ENCODE measurements at regions not wholly inside any gene's neighbourhood (a gene's known extent, or its start where the extent isn't known, plus 50 kb on each side); places are given as distances from the start of the nearest gene placed in this dataset.

DNA sequence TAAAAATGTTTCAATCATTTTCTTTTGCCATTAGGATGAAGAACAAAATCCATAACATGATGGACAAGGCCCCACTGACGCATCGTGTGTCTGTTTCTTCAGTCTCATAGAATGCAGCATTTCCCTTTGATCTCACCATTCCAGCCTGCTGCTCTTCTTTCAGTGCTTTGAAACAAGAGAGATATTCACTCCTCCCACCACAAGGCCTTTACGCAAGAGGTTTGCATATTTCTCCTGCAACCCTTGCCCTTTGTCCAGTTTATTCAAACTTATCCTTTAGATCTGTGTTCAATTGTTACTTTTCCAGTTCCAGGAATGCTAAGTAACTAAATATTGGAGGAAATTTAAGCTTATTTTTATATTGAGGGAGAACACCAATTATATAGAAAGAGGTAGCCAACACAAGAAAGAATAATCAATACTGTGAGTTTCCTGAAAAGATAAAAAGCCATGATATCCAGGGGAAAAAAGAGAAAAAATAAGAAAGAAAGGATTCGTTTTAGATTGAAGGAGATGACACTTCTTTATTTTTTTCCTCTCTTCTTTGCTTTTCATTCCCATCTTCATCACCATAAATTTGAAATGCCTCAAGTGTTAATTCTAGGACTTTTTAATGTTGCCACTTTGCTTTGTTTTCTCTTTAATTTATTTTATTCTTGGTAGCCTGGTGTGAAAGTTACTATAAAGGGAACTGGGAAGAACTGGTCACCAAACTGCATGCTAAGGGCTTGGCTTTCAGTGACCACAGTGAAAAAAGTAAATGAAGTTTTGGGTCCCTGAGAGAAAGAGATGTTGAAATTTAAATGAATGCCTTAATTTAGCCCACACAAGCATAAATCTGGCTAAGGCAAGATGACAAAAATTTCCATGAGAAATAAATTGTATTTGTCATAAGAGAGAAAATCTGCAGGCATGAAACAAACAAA is 102.1 kb downstream of the KIF2B start:
- no peak for DNase-seq
- 38 to 44% (median 39%) methylated on average over 4 of the region's 4 CpGs for WGBS, 3 donors
- intact Hi-C loops (cut with DNase I), result no loop called here
- Histone ChIP-seq H3K27me3 (ENCODE audit: insufficient read depth in 3 of 3, low read length in 2 of 3) (no peaks in the 10 kb centered on the region), H3K27ac (no peak overlapping the region), H3K4me1 (no peaks in the 10 kb centered on the region), H3K36me3 (ENCODE audit: insufficient read depth in 1 of 2, low read depth in 1 of 2) (no peaks in the 10 kb centered on the region), H3K4me3 (no peak overlapping the region), H3K9me3 (no peaks in the 10 kb centered on the region)
- TF ChIP-seq, protein P1, sequence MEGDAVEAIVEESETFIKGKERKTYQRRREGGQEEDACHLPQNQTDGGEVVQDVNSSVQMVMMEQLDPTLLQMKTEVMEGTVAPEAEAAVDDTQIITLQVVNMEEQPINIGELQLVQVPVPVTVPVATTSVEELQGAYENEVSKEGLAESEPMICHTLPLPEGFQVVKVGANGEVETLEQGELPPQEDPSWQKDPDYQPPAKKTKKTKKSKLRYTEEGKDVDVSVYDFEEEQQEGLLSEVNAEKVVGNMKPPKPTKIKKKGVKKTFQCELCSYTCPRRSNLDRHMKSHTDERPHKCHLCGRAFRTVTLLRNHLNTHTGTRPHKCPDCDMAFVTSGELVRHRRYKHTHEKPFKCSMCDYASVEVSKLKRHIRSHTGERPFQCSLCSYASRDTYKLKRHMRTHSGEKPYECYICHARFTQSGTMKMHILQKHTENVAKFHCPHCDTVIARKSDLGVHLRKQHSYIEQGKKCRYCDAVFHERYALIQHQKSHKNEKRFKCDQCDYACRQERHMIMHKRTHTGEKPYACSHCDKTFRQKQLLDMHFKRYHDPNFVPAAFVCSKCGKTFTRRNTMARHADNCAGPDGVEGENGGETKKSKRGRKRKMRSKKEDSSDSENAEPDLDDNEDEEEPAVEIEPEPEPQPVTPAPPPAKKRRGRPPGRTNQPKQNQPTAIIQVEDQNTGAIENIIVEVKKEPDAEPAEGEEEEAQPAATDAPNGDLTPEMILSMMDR (IDR thresholded peaks at IDR 0.05), result no peak
- ATAC-seq, result no peak

DNA sequence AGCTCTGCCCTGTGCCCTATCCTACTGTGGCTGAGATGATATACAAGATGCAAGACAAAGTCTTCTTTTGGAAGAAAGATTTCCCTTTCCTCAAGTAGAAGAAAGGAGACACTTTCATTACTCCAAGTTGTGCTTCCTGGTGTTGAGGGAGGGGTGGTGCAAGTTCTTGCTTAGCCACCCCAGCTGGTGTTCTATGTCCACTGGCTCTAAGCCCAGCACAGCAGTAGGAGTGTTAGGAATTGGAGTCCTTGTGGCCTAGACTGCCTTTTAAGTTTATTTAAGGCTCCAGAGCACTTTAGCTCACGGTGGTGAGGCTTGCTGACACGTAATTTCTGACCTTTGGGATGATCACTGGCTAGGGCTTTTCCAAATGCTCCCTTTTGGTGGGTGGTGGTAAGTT is 109.7 kb downstream of the KIF2B start:
- H3K4me1 ChIP-seq, result no peaks in the 10 kb centered on the region
- DNase-seq, result no peak
- no peak overlapping the region for H3K4me3 ChIP-seq
- no peaks in the 10 kb centered on the region for H3K27me3 ChIP-seq (ENCODE audit: insufficient read depth in 3 of 3, low read length in 2 of 3)
- TF ChIP-seq, protein P1 (IDR thresholded peaks at IDR 0.05), result no peak
- no peaks in the 10 kb centered on the region for H3K9me3 ChIP-seq
- 12 to 49% (median 20%) methylated on average over 2 of the region's 2 CpGs for WGBS, 3 donors
- no peaks in the 10 kb centered on the region for H3K36me3 ChIP-seq (ENCODE audit: insufficient read depth in 1 of 2, low read depth in 1 of 2)
- H3K27ac ChIP-seq, result no peak overlapping the region
- intact Hi-C loops (cut with DNase I), result no loop called here
- no peak for ATAC-seq

DNA sequence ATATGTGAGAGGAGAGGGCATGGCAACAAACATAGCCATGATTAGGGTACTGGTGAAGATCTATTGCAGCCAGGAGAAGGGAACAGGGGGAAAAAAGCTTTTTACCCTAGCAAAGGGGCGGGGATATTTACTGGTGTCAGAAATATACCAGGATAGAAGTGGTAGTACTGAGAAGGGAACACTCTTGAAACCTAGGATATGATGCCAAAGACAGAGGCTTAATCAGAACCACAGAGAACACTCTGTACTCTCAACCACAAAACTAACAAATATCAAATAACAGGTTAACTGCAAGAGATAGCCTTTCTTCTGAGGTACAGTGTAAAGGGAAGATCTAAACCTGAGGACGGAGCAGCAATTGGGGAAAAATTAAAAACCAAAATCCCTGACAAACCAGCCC is 112.2 kb downstream of the KIF2B start:
- ATAC-seq, result peak; percentile 54 to 93 (median 82)
- no peak overlapping the region for H3K4me3 ChIP-seq
- 31 to 77% (median 37%) methylated on average over 2 of the region's 2 CpGs for WGBS, 3 donors
- H3K4me1 ChIP-seq, result no peaks in the 10 kb centered on the region
- intact Hi-C loops (cut with DNase I), result no loop called here
- H3K27ac ChIP-seq, result peak overlapping the region; percentile 38
- no peaks in the 10 kb centered on the region for H3K9me3 ChIP-seq
- no peak for DNase-seq
- TF ChIP-seq, protein P1 (IDR thresholded peaks at IDR 0.05), result no peak
- no peaks in the 10 kb centered on the region for H3K36me3 ChIP-seq (ENCODE audit: insufficient read depth in 1 of 2, low read depth in 1 of 2)
- no peaks in the 10 kb centered on the region for H3K27me3 ChIP-seq (ENCODE audit: insufficient read depth in 3 of 3, low read length in 2 of 3)

GRCh38 chr17:53941231-53941630 is 118.5 kb downstream of the KIF2B start:
- H3K4me1 ChIP-seq, result no peaks in the 10 kb centered on the region
- ATAC-seq (no peak), DNase-seq (no peak)
- no peak overlapping the region for H3K27ac ChIP-seq
- intact Hi-C loops (cut with DNase I), result no loop called here
- no peak overlapping the region for H3K4me3 ChIP-seq
- no peaks in the 10 kb centered on the region for H3K36me3 ChIP-seq (ENCODE audit: insufficient read depth in 1 of 2, low read depth in 1 of 2)
- TF ChIP-seq, protein P1 (IDR thresholded peaks at IDR 0.05), result no peak
- no peaks in the 10 kb centered on the region for H3K9me3 ChIP-seq
- no peaks in the 10 kb centered on the region for H3K27me3 ChIP-seq (ENCODE audit: insufficient read depth in 3 of 3, low read length in 2 of 3)

DNA sequence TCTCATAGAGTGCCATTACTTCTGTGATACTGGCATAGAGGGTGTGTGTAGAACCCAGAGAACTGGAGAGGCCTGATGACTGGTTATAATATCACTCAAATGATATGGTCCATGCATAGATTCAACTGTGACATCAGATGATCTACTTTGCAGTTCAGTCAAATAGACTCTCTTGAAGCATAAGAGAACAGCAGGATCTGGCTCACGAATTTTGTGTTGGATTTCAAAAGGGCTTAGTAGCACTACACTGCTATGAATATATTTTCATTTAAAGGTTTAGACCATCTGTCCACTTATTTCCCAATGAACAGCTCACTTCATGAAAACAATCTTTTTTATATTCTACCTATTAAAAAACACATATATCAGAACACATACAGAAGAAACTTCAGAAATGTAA is 119.7 kb downstream of the KIF2B start:
- Histone ChIP-seq H3K9me3 (no peaks in the 10 kb centered on the region), H3K4me3 (no peak overlapping the region), H3K27ac (no peak overlapping the region), H3K27me3 (ENCODE audit: insufficient read depth in 3 of 3, low read length in 2 of 3) (no peaks in the 10 kb centered on the region), H3K36me3 (ENCODE audit: insufficient read depth in 1 of 2, low read depth in 1 of 2) (no peaks in the 10 kb centered on the region), H3K4me1 (no peaks in the 10 kb centered on the region)
- ATAC-seq (no peak), DNase-seq (no peak)
- TF ChIP-seq, protein P1 (IDR thresholded peaks at IDR 0.05), result no peak
- WGBS, 3 donors, result 29 to 52% (median 44%) methylated on average over 1 of the region's 1 CpG
- intact Hi-C loops (cut with DNase I), result no loop called here

All from psoas muscle (tissue), 7 donors.